Endothelial cell of umbilical vein (primary cell): ENCODE measurements at regions not wholly inside any gene's neighbourhood (a gene's known extent, or its start where the extent isn't known, plus 50 kb on each side); places are given as distances from the start of the nearest gene placed in this dataset.
"Not testable (repeated sequence)": the region's sequence is repeated elsewhere in the genome, so short reads cannot be mapped to it uniquely, and the experiment has no call there.

Experiments used
- BruUV-seq: library from RNA; stranded (reverse); fragments of 400-500 nt; replicated peaks from 2 replicates; lab custom pipeline; 2021; lab: Mats Ljungman, UMichigan
- CTCF ChIA-PET: fragments of 300-600, 350-600 bp; sonication (Branson Sonifier 250); formaldehyde crosslinking; loops from one replicate; lab custom pipeline; 2021; ENCODE audit warnings: antibody characterized with exemption, inconsistent platforms; lab: Charles Lee
- POLR2A ChIA-PET: fragments of 300-600, 350-600 bp; sonication (Branson Sonifier 250); formaldehyde crosslinking; loops from one replicate; lab custom pipeline; 2021; ENCODE audit warnings: antibody characterized with exemption, inconsistent platforms; lab: Charles Lee
- DNase-seq: peaks from one replicate; pipeline ENCODE4 v3.0.0-alpha.2; 2011; ENCODE audit warnings: low read depth, low spot score
- FAIRE-seq: peaks from 2 replicates; lab custom pipeline; 2011; peaks lifted over from hg19 to GRCh38; lab: Jason Lieb, UNC
- H2AFZ ChIP-seq: 2 replicates; pipeline ENCODE4 v1.6.0; 2012; ENCODE audit warnings: low read depth, low read length, control low read depth, inconsistent platforms
- H3K27ac ChIP-seq: 2 replicates; pipeline ENCODE4 v1.5.1; 2011; ENCODE audit warnings: low read depth, mild to moderate bottlenecking, control low read depth, low read length, moderate library complexity; ENCODE audit not compliant: insufficient read depth
- H3K27me3 ChIP-seq, 2 experiments: 2 replicates each; pipeline versions ENCODE4 v1.6.0 to v1.6.1; 2011; ENCODE audit warnings: low read length in 2 of 2, mixed read lengths in 1 of 2; ENCODE audit not compliant: control insufficient read depth in 2 of 2, insufficient read depth in 2 of 2
- H3K36me3 ChIP-seq, 2 experiments: 2 replicates in 1 of 2; 3 replicates in 1 of 2; pipeline ENCODE4 v1.5.1; 2011; ENCODE audit warnings: low read length in 2 of 2, mild to moderate bottlenecking in 1 of 2, moderate library complexity in 1 of 2; ENCODE audit not compliant: control insufficient read depth in 2 of 2, insufficient read depth in 2 of 2; ENCODE audit errors: extremely low read depth in 1 of 2
- H3K4me1 ChIP-seq: 3 replicates; pipeline ENCODE4 v1.5.1; 2011; ENCODE audit warnings: mild to moderate bottlenecking, low read length; ENCODE audit not compliant: control insufficient read depth, insufficient read depth; ENCODE audit errors: extremely low read depth
- H3K4me2 ChIP-seq: 2 replicates; pipeline ENCODE4 v1.6.1; 2011; ENCODE audit warnings: low read length, control low read depth, mixed read lengths; ENCODE audit not compliant: insufficient read depth
- H3K4me3 ChIP-seq, 3 experiments: fragments of 200-600 bp in 1 of 3; sonication (generic), shearing (Covaris generic) in 1 of 3; replicated peaks in 1 of 3; 2 replicates each; pipeline ENCODE4 v1.5.1; 2011 to 2016; ENCODE audit warnings: control low read depth in 3 of 3, low read length in 3 of 3, mild to moderate bottlenecking in 2 of 3, inconsistent platforms in 1 of 3, low read depth in 1 of 3, moderate library complexity in 1 of 3; ENCODE audit not compliant: insufficient read depth in 1 of 3
- H3K79me2 ChIP-seq: 2 replicates; pipeline ENCODE4 v1.6.0; 2012; ENCODE audit warnings: low read length, inconsistent platforms; ENCODE audit not compliant: control insufficient read depth, insufficient read depth
- H3K9ac ChIP-seq: replicated peaks from 2 replicates; pipeline ENCODE3; 2011; ENCODE audit warnings: low read length, control low read depth; ENCODE audit not compliant: insufficient read depth; ENCODE audit errors: extremely low read depth
- H3K9me1 ChIP-seq: replicated peaks from 3 replicates; pipeline ENCODE4 v1.6.0; 2011; ENCODE audit warnings: mild to moderate bottlenecking, low read length; ENCODE audit not compliant: control insufficient read depth, insufficient read depth; ENCODE audit errors: extremely low read depth
- H3K9me3 ChIP-seq: replicated peaks from 2 replicates; pipeline ENCODE4 v1.5.1; 2012; ENCODE audit warnings: low read length, inconsistent platforms; ENCODE audit not compliant: control insufficient read depth, insufficient read depth
- H4K20me1 ChIP-seq: replicated peaks from 2 replicates; pipeline ENCODE3; 2011; ENCODE audit warnings: mild to moderate bottlenecking, low read length; ENCODE audit not compliant: control insufficient read depth, insufficient read depth; ENCODE audit errors: extremely low read depth
- CTCF ChIP-seq, 2 donors: IDR thresholded peaks; 1 replicate in 1 of 2; 2 replicates in 1 of 2; pipeline ENCODE4 v1.5.1; 2011; ENCODE audit warnings: low read length in 2 of 2, mild to moderate bottlenecking in 2 of 2, moderate library complexity in 2 of 2, control low read depth in 1 of 2, inconsistent platforms in 1 of 2, low read depth in 1 of 2; ENCODE audit not compliant: insufficient read depth in 1 of 2; ENCODE audit errors: extremely low read depth in 1 of 2
- EZH2 ChIP-seq: IDR thresholded peaks from 2 replicates; pipeline ENCODE4 v1.6.1; 2012; ENCODE audit warnings: borderline replicate concordance, low read depth, mild to moderate bottlenecking, moderate library complexity, low read length, inconsistent platforms; ENCODE audit not compliant: severe bottlenecking
- FOS ChIP-seq: IDR thresholded peaks from 2 replicates; pipeline ENCODE4 v1.6.1; 2011; ENCODE audit warnings: mild to moderate bottlenecking, low read length, moderate library complexity, borderline replicate concordance; ENCODE audit not compliant: insufficient read depth
- GATA2 ChIP-seq: IDR thresholded peaks from 2 replicates; pipeline ENCODE4 v1.7.0; 2011; ENCODE audit warnings: low read depth, mild to moderate bottlenecking, moderate library complexity, mixed read lengths, low read length; ENCODE audit not compliant: insufficient read length, insufficient read depth
- MAX ChIP-seq: IDR thresholded peaks from 2 replicates; pipeline ENCODE4 v1.6.1; 2011; ENCODE audit not compliant: insufficient read depth, insufficient read length
- MYC ChIP-seq: IDR thresholded peaks from one replicate; pipeline ENCODE4 v1.6.1; 2011; ENCODE audit warnings: mild to moderate bottlenecking, low read depth, low read length
- dilution Hi-C: fragments of 300-500 bp; cut with MboI; formaldehyde crosslinking; loops from one replicate; pipeline ENCODE4 v1.15.0; 2019; ENCODE audit warnings: low sequenced_read_pairs; ENCODE audit not compliant: extremely low pct_ligation_motif_present
- intact Hi-C: fragments of 100-400 bp; cut with micrococcal nuclease; formaldehyde crosslinking; loops from one replicate; pipeline ENCODE4 v1.10.0; 2022

DNA sequence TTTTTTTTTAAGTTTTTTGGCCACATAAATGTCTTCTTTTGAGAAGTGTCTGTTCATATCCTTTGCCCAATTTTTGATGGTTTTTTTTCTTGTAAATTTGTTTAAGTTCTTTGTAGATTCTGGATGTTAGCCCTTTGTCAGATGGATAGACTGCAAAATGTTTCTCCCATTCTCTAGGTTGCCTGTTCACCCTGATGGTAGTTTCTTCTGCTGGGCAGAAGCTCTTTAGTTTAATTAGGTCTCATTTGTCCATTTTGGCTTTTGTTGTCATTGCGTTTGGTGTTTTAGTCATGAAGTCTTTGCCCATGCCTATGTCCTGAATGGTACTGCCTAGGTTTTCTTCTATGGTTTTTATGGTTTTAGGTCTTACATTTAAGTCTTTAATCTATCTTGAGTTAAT lies 320.9 kb upstream of the SETBP1 start:
- H2AFZ ChIP-seq, H3K9ac ChIP-seq, H3K4me2 ChIP-seq, dilution Hi-C loops, H3K9me1 ChIP-seq, CTCF ChIA-PET, BruUV-seq, H3K27ac ChIP-seq, intact Hi-C loops, H3K4me3 ChIP-seq, H3K27me3 ChIP-seq, FAIRE-seq, DNase-seq, H3K9me3 ChIP-seq, POLR2A ChIA-PET, H4K20me1 ChIP-seq, H3K79me2 ChIP-seq, H3K36me3 ChIP-seq, H3K4me1 ChIP-seq: not testable (repeated sequence)

DNA sequence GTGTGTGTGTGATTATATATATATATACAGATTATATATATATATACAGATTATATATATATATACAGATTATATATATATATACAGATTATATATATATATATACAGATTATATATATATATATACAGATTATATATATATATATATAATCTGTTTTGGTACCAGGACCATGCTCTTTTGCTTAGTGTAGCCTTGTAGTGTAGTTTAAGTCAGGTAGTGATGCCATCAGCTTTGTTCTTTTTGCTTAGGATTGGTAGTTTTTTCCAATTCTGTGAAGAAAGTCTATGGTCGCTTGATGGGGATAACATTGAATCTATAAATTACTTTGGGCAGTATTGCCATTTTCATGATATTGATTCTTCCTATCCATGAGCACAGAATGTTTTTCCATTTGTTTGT lies 318.5 kb upstream of the SETBP1 start:
- FAIRE-seq, H3K27me3 ChIP-seq, DNase-seq, H3K4me3 ChIP-seq, H3K27ac ChIP-seq, H2AFZ ChIP-seq, BruUV-seq, intact Hi-C loops, H3K36me3 ChIP-seq, CTCF ChIA-PET, H3K79me2 ChIP-seq, H4K20me1 ChIP-seq, H3K4me1 ChIP-seq, dilution Hi-C loops, H3K9ac ChIP-seq, H3K9me1 ChIP-seq, H3K4me2 ChIP-seq, H3K9me3 ChIP-seq, POLR2A ChIA-PET: not testable (repeated sequence)

DNA sequence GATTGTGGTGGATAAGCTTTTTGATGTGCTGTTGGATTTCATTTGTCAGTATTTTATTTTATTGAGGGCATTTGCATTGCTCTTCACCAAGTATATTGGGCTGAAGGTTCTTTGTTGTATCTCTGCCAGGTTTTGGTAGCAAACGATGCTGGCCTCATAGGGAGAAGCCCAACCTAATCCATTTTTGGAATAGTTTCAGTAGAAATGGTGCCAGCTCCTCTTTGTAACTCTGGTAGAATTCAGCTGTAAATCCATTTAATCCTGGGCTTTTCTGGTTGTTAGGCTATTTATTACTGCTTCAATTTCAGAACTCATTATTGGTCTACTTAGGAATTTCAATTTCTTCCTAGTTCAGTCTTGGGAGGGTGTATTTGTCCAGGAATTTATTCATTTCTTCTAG lies 309.8 kb upstream of the SETBP1 start:
- Histone ChIP-seq H3K4me1 (no peaks in the 10 kb centered on the region), H3K9me1 (no peaks in the 10 kb centered on the region), H3K27ac (no peak overlapping the region), H3K4me2 (no peak overlapping the region), H3K27me3 (no peaks in the 10 kb centered on the region), H2AFZ (no peak overlapping the region), H3K4me3 (no peak overlapping the region), H3K9ac (no peak overlapping the region), H3K9me3 (no peaks in the 10 kb centered on the region), H4K20me1 (no peaks in the 10 kb centered on the region), H3K79me2 (no peaks in the 10 kb centered on the region), H3K36me3 (no peaks in the 10 kb centered on the region)
- dilution Hi-C loops (no loop called here), intact Hi-C loops (no loop called here)
- ChIA-PET POLR2A (no interaction called here), CTCF (no interaction called here)
- no TSS peak for BruUV-seq
- TF ChIP-seq GATA2 (no peak), MYC (no peak), EZH2 (no peak), CTCF (IDR thresholded peaks at IDR 0.05; ENCODE audit: extremely low read depth in 1 of 2, insufficient read depth in 1 of 2, low read depth in 1 of 2, low read length in 2 of 2) (no peak), FOS (no peak), MAX (no peak)
- DNase-seq, result no peak
- no peak for FAIRE-seq
